SK-N-SH (cell line): ENCODE measurements at regions not wholly inside any gene's neighbourhood (a gene's known extent, or its start where the extent isn't known, plus 50 kb on each side); places are given as distances from the start of the nearest gene placed in this dataset.

Experiments
- CTCF ChIA-PET: fragments of 300-600, 350-600 bp; formaldehyde crosslinking; extraction: SDS; loops from one replicate; lab custom pipeline; 2021; lab: Yijun Ruan, JAX
- POLR2A ChIA-PET: fragments of 350-600 bp; sonication (Branson Sonifier 250); formaldehyde crosslinking; extraction: SDS; loops from one replicate; lab custom pipeline; 2020; ENCODE audit warnings: antibody characterized with exemption, inconsistent platforms; lab: Yijun Ruan, JAX
- DNase-seq: peaks from one replicate; pipeline ENCODE4 v3.0.0; 2012
- H2AFZ ChIP-seq: fragments of 200-600 bp; sonication (generic); 2 replicates; pipeline ENCODE4 v1.8.1; 2016; ENCODE audit warnings: antibody characterized with exemption, mild to moderate bottlenecking, low read depth
- H3F3A ChIP-seq: fragments of 200-600 bp; sonication (generic); replicated peaks from 2 replicates; pipeline ENCODE3; 2016; ENCODE audit warnings: antibody characterized with exemption, mild to moderate bottlenecking; ENCODE audit not compliant: insufficient read depth
- H3K27ac ChIP-seq, 2 experiments: fragments of 200-500 bp in 1 of 2; fragments of 200-600 bp in 1 of 2; sonication (Bioruptor generic) in 1 of 2; sonication (generic), shearing (Covaris generic) in 1 of 2; 2 replicates each; pipeline versions ENCODE4 v1.5.1 to v1.6.1; 2014 to 2016; ENCODE audit warnings: low read depth in 2 of 2, inconsistent platforms in 1 of 2, low read length in 1 of 2, mild to moderate bottlenecking in 1 of 2, mixed read lengths in 1 of 2
- H3K27me3 ChIP-seq: fragments of 200-600 bp; sonication (generic), shearing (Covaris generic); 2 replicates; pipeline ENCODE4 v1.6.1; 2016; ENCODE audit warnings: mixed run types; ENCODE audit not compliant: insufficient read depth
- H3K36me3 ChIP-seq, 2 experiments: fragments of 200-500 bp in 1 of 2; fragments of 200-600 bp in 1 of 2; sonication (Bioruptor generic) in 1 of 2; sonication (generic) in 1 of 2; replicated peaks in 1 of 2; 2 replicates each; pipeline versions ENCODE3 to v1.5.1; 2014 to 2016; ENCODE audit warnings: low read length in 1 of 2, mild to moderate bottlenecking in 1 of 2; ENCODE audit not compliant: insufficient read depth in 2 of 2, control insufficient read depth in 1 of 2
- H3K4me1 ChIP-seq, 2 experiments: fragments of 200-500 bp in 1 of 2; fragments of 200-600 bp in 1 of 2; sonication (Bioruptor generic) in 1 of 2; sonication (generic), shearing (Covaris generic) in 1 of 2; 2 replicates each; pipeline versions ENCODE4 v1.5.1 to v1.6.1; 2014 to 2016; ENCODE audit warnings: low read depth in 1 of 2, low read length in 1 of 2, mixed run types in 1 of 2; ENCODE audit not compliant: insufficient read depth in 2 of 2, control insufficient read depth in 1 of 2
- H3K4me2 ChIP-seq: fragments of 200-600 bp; sonication (generic), shearing (Covaris generic); 2 replicates; pipeline ENCODE4 v1.6.1; 2017; ENCODE audit warnings: mixed run types
- H3K4me3 ChIP-seq, 2 experiments: fragments of 200-500 bp in 1 of 2; fragments of 200-600 bp in 1 of 2; sonication (Bioruptor generic) in 1 of 2; sonication (generic), shearing (Covaris generic) in 1 of 2; 2 replicates each; pipeline versions ENCODE4 v1.5.1 to v1.8.1; 2014 to 2016; ENCODE audit warnings: low read depth in 2 of 2, inconsistent platforms in 1 of 2, low read length in 1 of 2, mild to moderate bottlenecking in 1 of 2, mixed read lengths in 1 of 2, moderate library complexity in 1 of 2
- H3K79me2 ChIP-seq: fragments of 200-600 bp; sonication (generic); 2 replicates; pipeline ENCODE4 v1.8.1; 2017; ENCODE audit warnings: mild to moderate bottlenecking; ENCODE audit not compliant: insufficient read depth
- H3K9ac ChIP-seq: fragments of 200-600 bp; sonication (generic); 2 replicates; pipeline ENCODE4 v1.6.1; 2017; ENCODE audit warnings: mixed run types
- H3K9me2 ChIP-seq: fragments of 200-600 bp; sonication (generic); 2 replicates; pipeline ENCODE4 v1.6.1; 2017; ENCODE audit warnings: mixed run types
- H3K9me3 ChIP-seq: fragments of 200-600 bp; sonication (generic); 2 replicates; pipeline ENCODE4 v1.6.1; 2017; ENCODE audit warnings: mixed run types, mild to moderate bottlenecking, moderate library complexity
- H4K20me1 ChIP-seq: fragments of 200-600 bp; sonication (generic); 2 replicates; pipeline ENCODE4 v1.6.1; 2017; ENCODE audit warnings: mild to moderate bottlenecking, mixed run types; ENCODE audit not compliant: insufficient read depth
- CHD2 ChIP-seq: fragments of 150-350 bp; IDR thresholded peaks from 2 replicates; pipeline ENCODE4 v1.6.1; 2018; ENCODE audit warnings: low read length; ENCODE audit not compliant: partially characterized antibody
- CTCF ChIP-seq: fragments of 200-600 bp; sonication (generic); IDR thresholded peaks from 2 replicates; pipeline ENCODE4 v1.6.1; 2017; ENCODE audit warnings: antibody characterized with exemption, mild to moderate bottlenecking, moderate library complexity
- EZH2phosphoT487 ChIP-seq: fragments of 200-600 bp; sonication (generic); IDR thresholded peaks from 2 replicates; pipeline ENCODE4 v1.6.1; 2017; ENCODE audit warnings: low read depth, mixed run types, mild to moderate bottlenecking, antibody characterized with exemption, moderate library complexity, borderline replicate concordance
- FOSL2 ChIP-seq: IDR thresholded peaks from 2 replicates; pipeline ENCODE4 v1.4.0; 2012; ENCODE audit warnings: low read depth, mild to moderate bottlenecking, moderate library complexity, borderline replicate concordance
- FOXJ3 ChIP-seq: sonication (generic); formaldehyde crosslinking; IDR thresholded peaks from 2 replicates; pipeline ENCODE4 v1.5.1; 2020; ENCODE audit warnings: mild to moderate bottlenecking, missing genetic modification reagents
- FOXM1 ChIP-seq: IDR thresholded peaks from 2 replicates; pipeline ENCODE4 v1.4.0; 2012; ENCODE audit warnings: low read depth, mild to moderate bottlenecking
- GABPA ChIP-seq: IDR thresholded peaks from 2 replicates; pipeline ENCODE4 v1.4.0; 2012; ENCODE audit warnings: low read depth, mild to moderate bottlenecking
- MEF2A ChIP-seq: IDR thresholded peaks from 2 replicates; pipeline ENCODE4 v1.4.0; 2012; ENCODE audit warnings: low read depth, borderline replicate concordance
- NFIC ChIP-seq: IDR thresholded peaks from 2 replicates; pipeline ENCODE4 v1.4.0; 2012; ENCODE audit warnings: borderline replicate concordance
- NRF1 ChIP-seq: IDR thresholded peaks from 2 replicates; pipeline ENCODE4 v1.6.1; 2012; ENCODE audit warnings: low read depth, mild to moderate bottlenecking, low read length
- PBX3 ChIP-seq: IDR thresholded peaks from 2 replicates; pipeline ENCODE4; 2012
- RXRA ChIP-seq: IDR thresholded peaks from 2 replicates; pipeline ENCODE4 v1.4.0; 2012; ENCODE audit warnings: low read depth, mild to moderate bottlenecking, borderline replicate concordance
- SIN3A ChIP-seq: IDR thresholded peaks from 2 replicates; pipeline ENCODE4 v1.6.1; 2012; ENCODE audit warnings: low read depth, mild to moderate bottlenecking, low read length, moderate library complexity, borderline replicate concordance
- SMC3 ChIP-seq: IDR thresholded peaks from 2 replicates; pipeline ENCODE4 v1.6.1; 2012; ENCODE audit warnings: low read depth, low read length, improper control_type of control experiment
- TAF1 ChIP-seq: IDR thresholded peaks from 2 replicates; pipeline ENCODE4 v1.6.1; 2012; ENCODE audit warnings: low read depth, mild to moderate bottlenecking, low read length, moderate library complexity, borderline replicate concordance
- USF2 ChIP-seq: fragments of 150-350 bp; IDR thresholded peaks from 2 replicates; pipeline ENCODE4 v1.6.1; 2017; ENCODE audit warnings: antibody characterized with exemption, low read length, low read depth, borderline replicate concordance
- ZBTB33 ChIP-seq: IDR thresholded peaks from 2 replicates; pipeline ENCODE4 v1.4.0; 2012; ENCODE audit warnings: low read depth, borderline replicate concordance
- whole genome bisulfite sequencing: methylation state at CpG from one replicate; pipeline ENCODE4 v1.1.6; 2017; ENCODE audit warnings: low lambda C conversion rate; 5-methylcytosine and 5-hydroxymethylcytosine counted together

- TF ChIP-seq NFIC = no peak
- TF ChIP-seq, all 33 proteins: peak for 0
Observed at GRCh38 chr5:13276156-13276555, 668.3 kb downstream of the DNAH5 start (continued).

GRCh38 chr5:13263701-13264100, 680.8 kb downstream of the DNAH5 start:
- DNase-seq = no peak
- Histone ChIP-seq H3K9me2 (no peaks in the 10 kb centered on the region), H3K27ac (no peak overlapping the region), H3K27me3 (no peaks in the 10 kb centered on the region), H3K9ac (no peak overlapping the region), H3K4me2 (no peak overlapping the region), H3F3A (no peaks in the 10 kb centered on the region), H3K4me1 (no peaks in the 10 kb centered on the region), H2AFZ (no peak overlapping the region), H3K79me2 (no peaks in the 10 kb centered on the region), H3K9me3 (no peaks in the 10 kb centered on the region), H3K36me3 (no peaks in the 10 kb centered on the region), H4K20me1 (no peaks in the 10 kb centered on the region), H3K4me3 (no peak overlapping the region)
- CTCF ChIA-PET = interaction anchor here (1.5 kb wide), 1 partner anchor 13 kb away, joined by 3 read pairs; no protein-coding TSS in a partner anchor
- POLR2A ChIA-PET = no interaction called here
- WGBS = 0% methylated on average over 1 of the region's 1 CpG
- TF ChIP-seq CHD2 (no peak), MEF2A (no peak), NRF1 (no peak), EZH2phosphoT487 (no peak), FOXJ3 (CRISPR knock-in tag) (no peak), FOSL2 (no peak), NFIC (no peak), SMC3 (no peak), USF2 (no peak), ZBTB33 (no peak), RXRA (no peak), SIN3A (no peak), CTCF (no peak), TAF1 (no peak), GABPA (no peak), PBX3 (no peak), FOXM1 (no peak)
